Stomach (tissue), 8 donors: ENCODE measurements at regions not wholly inside any gene's neighbourhood (a gene's known extent, or its start where the extent isn't known, plus 50 kb on each side); places are given as distances from the start of the nearest gene placed in this dataset.
"Not testable (repeated sequence)": the region's sequence is repeated elsewhere in the genome, so short reads cannot be mapped to it uniquely, and the experiment has no call there.

Experiments used
- DNase-seq, 2 donors: peaks; one replicate each; pipeline versions ENCODE4 v3.0.0 to v3.0.0-alpha.2; 2013 to 2019
- H3K27ac ChIP-seq, 5 donors: fragments of 200-600 bp in 4 of 5; sonication (generic) in 4 of 5; one replicate each; pipeline ENCODE4 v1.5.1; 2013 to 2019; ENCODE audit warnings: mild to moderate bottlenecking in 1 of 5, moderate library complexity in 1 of 5
- H3K27me3 ChIP-seq, 3 donors: fragments of 200-600 bp; sonication (generic); one replicate each; pipeline ENCODE4 v1.5.1; 2017 to 2019; ENCODE audit warnings: mixed run types in 1 of 3
- H3K36me3 ChIP-seq, 4 donors: fragments of 200-600 bp; sonication (generic); 1 replicate in 3 of 4; 2 replicates in 1 of 4; pipeline ENCODE4 v1.5.1; 2016 to 2019
- H3K4me1 ChIP-seq, 4 donors: fragments of 200-600 bp; sonication (generic); one replicate each; pipeline ENCODE4 v1.5.1; 2016 to 2019
- H3K4me3 ChIP-seq, 4 donors: fragments of 200-600 bp; sonication (generic) in 3 of 4; one replicate each; pipeline ENCODE4 v1.5.1; 2016 to 2019; ENCODE audit warnings: mild to moderate bottlenecking in 1 of 4
- H3K9me3 ChIP-seq, 4 donors: fragments of 200-600 bp; sonication (generic); one replicate each; pipeline ENCODE4 v1.5.1; 2016 to 2019
- CTCF ChIP-seq, 7 experiments: fragments of 450-650 bp in 4 of 7; fragments of 200-600 bp in 3 of 7; sonication (generic) in 3 of 7; IDR thresholded peaks; one replicate each; pipeline ENCODE4 v1.5.1; 2016 to 2019; ENCODE audit warnings: antibody characterized with exemption in 7 of 7, control low read depth in 2 of 7, mild to moderate bottlenecking in 1 of 7
- EP300 ChIP-seq: sonication (generic); formaldehyde crosslinking; IDR thresholded peaks from one replicate; pipeline ENCODE4 v1.6.1; 2017; ENCODE audit warnings: antibody characterized with exemption
- POLR2A ChIP-seq, 4 donors: fragments of 450-650 bp; IDR thresholded peaks; one replicate each; pipeline ENCODE4 v1.6.1; 2016; ENCODE audit warnings: antibody characterized with exemption in 4 of 4, control low read depth in 2 of 4, mild to moderate bottlenecking in 1 of 4, moderate library complexity in 1 of 4
- POLR2AphosphoS5 ChIP-seq, 3 donors: sonication (generic); formaldehyde crosslinking; IDR thresholded peaks; one replicate each; pipeline ENCODE4 v1.6.1; 2016; ENCODE audit warnings: antibody characterized with exemption in 3 of 3
- WGBS, 5 donors: extraction: QIAGEN DNeasy Blood & Tissue Kit in 3 of 5; methylation state at CpG; one replicate each; pipeline versions ENCODE4 v1.1.5 to v1.1.7; 2013 to 2018; 5-methylcytosine and 5-hydroxymethylcytosine counted together
- intact Hi-C: fragments of 100-400 bp; cut with DNase I; formaldehyde crosslinking; loops from one replicate; pipeline ENCODE4 v1.15.1; 2023; ENCODE audit warnings: low total_unique reads
- donor health status: healthy with polysubstance abuse.
- donor health status: Bipolar disorder and iron deficiency.
- donor health status: healthy.

GRCh38 chr7:125279961-125280360, 350.3 kb upstream of the POT1 start:
- peaks cover 0 to 3% (median 0%) of the 10 kb centered on the region in 4 donors for H3K9me3 ChIP-seq
- intact Hi-C loops = no loop called here
- no peaks in the 10 kb centered on the region for H3K36me3 ChIP-seq
- no peak for DNase-seq
- no peaks in the 10 kb centered on the region for H3K4me1 ChIP-seq
- no peaks in the 10 kb centered on the region for H3K27me3 ChIP-seq
- H3K27ac ChIP-seq = no peak overlapping the region
- whole genome bisulfite sequencing, 5 donors = 47 to 54% (median 49%) methylated on average over 2 of the region's 2 CpGs
- no peak overlapping the region for H3K4me3 ChIP-seq
- TF ChIP-seq CTCF (IDR thresholded peaks at IDR 0.05) = no peak
- no peak for TF ChIP-seq EP300
- TF ChIP-seq POLR2A (IDR thresholded peaks at IDR 0.05) = no peak
- no peak for TF ChIP-seq POLR2AphosphoS5 (IDR thresholded peaks at IDR 0.05)

DNA sequence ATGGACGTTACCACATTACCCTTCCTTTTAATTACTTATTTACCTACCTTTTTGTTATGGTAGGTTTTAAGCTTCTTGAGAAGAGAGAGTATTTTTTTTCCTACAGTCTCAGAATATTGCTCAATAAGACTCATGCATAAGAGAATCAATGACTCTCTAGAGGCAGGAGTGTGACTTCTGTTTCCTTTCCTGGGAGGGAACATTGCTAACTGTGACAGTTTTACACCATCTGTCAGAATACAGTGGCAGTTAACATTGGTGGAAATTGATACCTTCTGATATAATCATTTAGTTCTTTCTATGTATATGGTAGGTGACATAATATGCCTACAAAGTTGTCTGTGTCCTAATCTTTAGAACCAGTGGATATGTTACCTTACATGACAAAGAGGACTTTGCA, 348.7 kb upstream of the POT1 start:
- TF ChIP-seq CTCF (IDR thresholded peaks at IDR 0.05) (no peak), POLR2A (IDR thresholded peaks at IDR 0.05) (no peak), EP300 (no peak), POLR2AphosphoS5 (IDR thresholded peaks at IDR 0.05) (no peak)
- H3K4me3 ChIP-seq = no peak overlapping the region
- H3K36me3 ChIP-seq = no peaks in the 10 kb centered on the region
- no peak for DNase-seq
- H3K27me3 ChIP-seq = no peaks in the 10 kb centered on the region
- H3K4me1 ChIP-seq = no peaks in the 10 kb centered on the region
- no peak overlapping the region for H3K27ac ChIP-seq
- peaks cover 0 to 8% (median 0%) of the 10 kb centered on the region in 4 donors for H3K9me3 ChIP-seq
- 29 to 57% (median 53%) methylated on average over 1 of the region's 1 CpG for WGBS, 5 donors
- intact Hi-C loops = no loop called here

DNA sequence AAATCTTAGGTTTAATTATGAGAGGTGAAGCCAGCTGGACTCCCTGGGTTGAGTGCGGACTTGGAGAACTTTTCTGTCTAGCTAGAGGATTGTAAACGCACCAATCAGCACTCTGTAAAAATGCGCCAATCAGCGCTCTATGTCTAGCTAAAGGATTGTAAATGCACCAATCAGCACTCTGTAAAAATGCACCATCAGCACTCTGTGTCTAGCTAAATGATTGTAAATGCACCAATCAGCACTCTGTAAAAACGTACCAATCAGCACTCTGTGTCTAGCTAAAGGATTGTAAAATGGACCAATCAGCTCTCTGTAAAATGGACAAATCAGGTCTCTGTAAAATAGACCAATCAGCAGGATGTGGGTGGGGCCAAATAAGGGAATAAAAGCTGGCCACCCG, 345.1 kb upstream of the POT1 start:
- 74 to 90% (median 86%) methylated on average over 6 of the region's 6 CpGs for WGBS, 5 donors
- H3K9me3 ChIP-seq, H3K27me3 ChIP-seq, H3K27ac ChIP-seq, H3K4me1 ChIP-seq, H3K36me3 ChIP-seq, DNase-seq, H3K4me3 ChIP-seq, intact Hi-C loops: not testable (repeated sequence)

DNA sequence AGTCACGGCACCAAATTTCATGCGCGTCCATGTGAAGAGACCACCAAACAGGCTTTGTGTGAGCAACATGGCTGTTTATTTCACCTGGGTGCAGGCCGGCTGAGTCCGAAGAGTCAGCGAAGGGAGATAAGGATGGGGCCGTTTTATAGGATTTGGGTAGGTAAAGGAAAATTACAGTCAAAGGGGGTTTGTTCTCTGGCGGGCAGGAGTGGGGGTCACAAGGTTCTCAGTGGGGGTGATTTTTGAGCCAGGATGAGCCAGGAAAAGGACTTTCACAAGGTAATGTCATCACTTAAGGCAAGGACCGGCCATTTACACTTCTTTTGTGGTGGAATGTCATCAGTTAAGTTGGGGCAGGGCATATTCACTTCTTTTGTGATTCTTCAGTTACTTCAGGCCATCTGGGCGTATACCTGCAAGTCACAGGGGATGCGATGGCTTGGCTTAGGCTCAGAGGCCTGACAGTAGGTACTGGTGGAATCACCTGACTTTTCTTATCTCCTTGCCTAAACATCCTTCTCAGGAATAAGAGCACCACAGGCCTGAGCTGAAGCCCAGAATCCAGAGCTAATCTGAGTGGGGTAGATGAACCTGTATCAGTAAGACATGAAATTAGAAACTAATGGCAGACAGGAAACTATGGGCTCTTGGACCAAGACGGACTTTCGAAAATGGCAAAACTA, 334.7 kb upstream of the POT1 start:
- intact Hi-C loops, H3K27me3 ChIP-seq, DNase-seq, H3K4me1 ChIP-seq, H3K27ac ChIP-seq, H3K4me3 ChIP-seq, H3K9me3 ChIP-seq, H3K36me3 ChIP-seq: not testable (repeated sequence)
- 91 to 96% (median 92%) methylated on average over 13 of the region's 13 CpGs for WGBS, 5 donors

- H3K4me3 ChIP-seq, intact Hi-C loops, H3K27me3 ChIP-seq, DNase-seq, H3K36me3 ChIP-seq, H3K9me3 ChIP-seq, H3K4me1 ChIP-seq, H3K27ac ChIP-seq: not testable (repeated sequence)
- WGBS, 5 donors = 66 to 75% (median 71%) methylated on average over 10 of the region's 10 CpGs
These were observed 329.3 kb upstream of the POT1 start for GRCh38 chr7:125258876-125259417.

- intact Hi-C loops = no loop called here
- TF ChIP-seq CTCF (IDR thresholded peaks at IDR 0.05) = no peak
- TF ChIP-seq EP300 = no peak
- TF ChIP-seq POLR2A (IDR thresholded peaks at IDR 0.05) = no peak
- TF ChIP-seq POLR2AphosphoS5 (IDR thresholded peaks at IDR 0.05) = no peak
These were observed 328.0 kb upstream of the POT1 start for GRCh38 chr7:125257617-125258016.

More at GRCh38 chr7:125257617-125258016, 328.0 kb upstream of the POT1 start:
- 69 to 74% (median 72%) methylated on average over 2 of the region's 2 CpGs for WGBS, 5 donors
- Histone ChIP-seq H3K27ac (no peak overlapping the region), H3K27me3 (no peaks in the 10 kb centered on the region), H3K4me3 (no peak overlapping the region), H3K4me1 (no peaks in the 10 kb centered on the region), H3K36me3 (no peaks in the 10 kb centered on the region), H3K9me3 (no peaks in the 10 kb centered on the region)
- no peak for DNase-seq
